ENCODE measurements at regions not wholly inside any gene's neighbourhood (a gene's known extent, or its start where the extent isn't known, plus 50 kb on each side); places are given as distances from the start of the nearest gene placed in this dataset.

- TF ChIP-seq, protein P1, sequence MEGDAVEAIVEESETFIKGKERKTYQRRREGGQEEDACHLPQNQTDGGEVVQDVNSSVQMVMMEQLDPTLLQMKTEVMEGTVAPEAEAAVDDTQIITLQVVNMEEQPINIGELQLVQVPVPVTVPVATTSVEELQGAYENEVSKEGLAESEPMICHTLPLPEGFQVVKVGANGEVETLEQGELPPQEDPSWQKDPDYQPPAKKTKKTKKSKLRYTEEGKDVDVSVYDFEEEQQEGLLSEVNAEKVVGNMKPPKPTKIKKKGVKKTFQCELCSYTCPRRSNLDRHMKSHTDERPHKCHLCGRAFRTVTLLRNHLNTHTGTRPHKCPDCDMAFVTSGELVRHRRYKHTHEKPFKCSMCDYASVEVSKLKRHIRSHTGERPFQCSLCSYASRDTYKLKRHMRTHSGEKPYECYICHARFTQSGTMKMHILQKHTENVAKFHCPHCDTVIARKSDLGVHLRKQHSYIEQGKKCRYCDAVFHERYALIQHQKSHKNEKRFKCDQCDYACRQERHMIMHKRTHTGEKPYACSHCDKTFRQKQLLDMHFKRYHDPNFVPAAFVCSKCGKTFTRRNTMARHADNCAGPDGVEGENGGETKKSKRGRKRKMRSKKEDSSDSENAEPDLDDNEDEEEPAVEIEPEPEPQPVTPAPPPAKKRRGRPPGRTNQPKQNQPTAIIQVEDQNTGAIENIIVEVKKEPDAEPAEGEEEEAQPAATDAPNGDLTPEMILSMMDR (IDR thresholded peaks at IDR 0.05; ENCODE audit: low read depth, low read length, poor library complexity, severe bottlenecking) = no peak
- TF ChIP-seq EZH2phosphoT487 (IDR thresholded peaks at IDR 0.05; ENCODE audit: borderline replicate concordance, low read length) = no peak
These were observed 72.8 kb downstream of the TTLL2 start for GRCh38 chr6:167397712-167398111.

Data from DOHH2 (cell line).